NCI-H2171 treated with DMSO at 0.1 percent for 48 hours (cell line): ENCODE measurements at regions not wholly inside any gene's neighbourhood (a gene's known extent, or its start where the extent isn't known, plus 50 kb on each side); places are given as distances from the start of the nearest gene placed in this dataset.

Experiments used
- DNase-seq: peaks from one replicate; lab custom pipeline; 2025; lab: John Stamatoyannopoulos, UW

- DNase-seq: no peak
Observed at GRCh38 chr4:30450474-30450873, 269.7 kb upstream of the PCDH7 start.

- no peak for DNase-seq
Observed at GRCh38 chr4:30454504-30454903, 265.7 kb upstream of the PCDH7 start.

GRCh38 chr4:30456716-30457115, 263.5 kb upstream of the PCDH7 start:
- DNase-seq: no peak

GRCh38 chr4:30460818-30461217, 259.4 kb upstream of the PCDH7 start:
- DNase-seq: no peak

GRCh38 chr4:30461218-30461617, 259.0 kb upstream of the PCDH7 start:
- DNase-seq: no peak

GRCh38 chr4:30462445-30463090, 257.6 kb upstream of the PCDH7 start:
- DNase-seq: no peak

- DNase-seq: no peak
Observed at GRCh38 chr4:30471861-30472260, 248.3 kb upstream of the PCDH7 start.

GRCh38 chr4:30473225-30473624, 246.9 kb upstream of the PCDH7 start:
- DNase-seq: no peak

- no peak for DNase-seq
Observed at GRCh38 chr4:30495251-30495650, 224.9 kb upstream of the PCDH7 start.

GRCh38 chr4:30495651-30496310, 224.4 kb upstream of the PCDH7 start:
- DNase-seq: no peak

- no peak for DNase-seq
Observed at GRCh38 chr4:30511751-30512150, 208.4 kb upstream of the PCDH7 start.

- DNase-seq: no peak
Observed at GRCh38 chr4:30518211-30518610, 202.0 kb upstream of the PCDH7 start.

- no peak for DNase-seq
Observed at GRCh38 chr4:30525662-30526315, 194.4 kb upstream of the PCDH7 start.

- DNase-seq: no peak
Observed at GRCh38 chr4:30535255-30535654, 184.9 kb upstream of the PCDH7 start.

GRCh38 chr4:30536231-30536630, 183.9 kb upstream of the PCDH7 start:
- DNase-seq: no peak

GRCh38 chr4:30537456-30537855, 182.7 kb upstream of the PCDH7 start:
- no peak for DNase-seq

- no peak for DNase-seq
Observed at GRCh38 chr4:30538794-30539193, 181.4 kb upstream of the PCDH7 start.

GRCh38 chr4:30543057-30543456, 177.1 kb upstream of the PCDH7 start:
- no peak for DNase-seq

GRCh38 chr4:30553151-30553550, 167.0 kb upstream of the PCDH7 start:
- DNase-seq: no peak

GRCh38 chr4:30553706-30554105, 166.5 kb upstream of the PCDH7 start:
- no peak for DNase-seq

GRCh38 chr4:30555775-30556174, 164.4 kb upstream of the PCDH7 start:
- no peak for DNase-seq

- no peak for DNase-seq
Observed at GRCh38 chr4:30559481-30559880, 160.7 kb upstream of the PCDH7 start.

- DNase-seq: no peak
Observed at GRCh38 chr4:30586850-30587249, 133.3 kb upstream of the PCDH7 start.
